ENCODE measurements at regions not wholly inside any gene's neighbourhood (a gene's known extent, or its start where the extent isn't known, plus 50 kb on each side); places are given as distances from the start of the nearest gene placed in this dataset.

DNA sequence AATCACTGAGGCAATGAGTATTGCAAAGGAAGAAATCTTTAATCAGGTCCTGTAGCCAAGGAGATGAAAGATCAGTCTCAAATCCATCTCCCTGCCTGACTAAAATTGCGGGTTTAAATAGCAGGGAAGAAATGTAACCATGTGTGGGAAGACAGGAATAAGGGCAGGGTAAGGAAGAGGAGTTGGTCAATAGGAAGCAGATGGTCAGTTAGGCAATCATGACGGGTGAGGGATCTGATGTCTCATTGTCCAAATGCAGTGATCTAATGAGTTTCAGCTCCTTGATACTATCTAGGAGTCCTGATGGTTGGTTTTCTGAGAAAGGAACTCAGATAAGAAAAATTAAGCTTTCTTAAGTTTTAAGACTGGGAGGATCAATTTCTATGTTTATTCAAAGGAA lies 200.8 kb downstream of the SPATA18 start:
- TF ChIP-seq ARNT (IDR thresholded peaks at IDR 0.05) (no peak), ELF4 (IDR thresholded peaks at IDR 0.05) (no peak), L3MBTL2 (conservative IDR thresholded peaks at IDR 0.05) (no peak), TARDBP (IDR thresholded peaks at IDR 0.05) (no peak), BHLHE40 (IDR thresholded peaks at IDR 0.05; ENCODE audit: borderline replicate concordance) (no peak), FOXM1 (IDR thresholded peaks at IDR 0.05; ENCODE audit: borderline replicate concordance) (no peak), NFRKB (IDR thresholded peaks at IDR 0.05) (no peak), ZNF384 (IDR thresholded peaks at IDR 0.05) (no peak), SP1 (IDR thresholded peaks at IDR 0.05) (no peak), FOXK2 (IDR thresholded peaks at IDR 0.05) (no peak), SUZ12 (IDR thresholded peaks at IDR 0.05) (no peak), HDGF (IDR thresholded peaks at IDR 0.05; ENCODE audit: borderline replicate concordance) (no peak), CTBP1 (IDR thresholded peaks at IDR 0.05; ENCODE audit: borderline replicate concordance) (no peak), FOXA1 (IDR thresholded peaks at IDR 0.05) (no peak), LEF1 (IDR thresholded peaks at IDR 0.05; ENCODE audit: borderline replicate concordance) (no peak)
- TF ChIP-seq, protein P1, sequence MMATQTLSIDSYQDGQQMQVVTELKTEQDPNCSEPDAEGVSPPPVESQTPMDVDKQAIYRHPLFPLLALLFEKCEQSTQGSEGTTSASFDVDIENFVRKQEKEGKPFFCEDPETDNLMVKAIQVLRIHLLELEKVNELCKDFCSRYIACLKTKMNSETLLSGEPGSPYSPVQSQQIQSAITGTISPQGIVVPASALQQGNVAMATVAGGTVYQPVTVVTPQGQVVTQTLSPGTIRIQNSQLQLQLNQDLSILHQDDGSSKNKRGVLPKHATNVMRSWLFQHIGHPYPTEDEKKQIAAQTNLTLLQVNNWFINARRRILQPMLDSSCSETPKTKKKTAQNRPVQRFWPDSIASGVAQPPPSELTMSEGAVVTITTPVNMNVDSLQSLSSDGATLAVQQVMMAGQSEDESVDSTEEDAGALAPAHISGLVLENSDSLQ (IDR thresholded peaks at IDR 0.05), result no peak
- ChIA-PET CTCF (no interaction called here), POLR2A (no interaction called here)
- DNase-seq (ENCODE audit: extremely low spot score), result no peak

GRCh38 chr4:52253025-52253424 lies 201.9 kb downstream of the SPATA18 start:
- TF ChIP-seq TARDBP (IDR thresholded peaks at IDR 0.05) (no peak), SP1 (IDR thresholded peaks at IDR 0.05) (no peak), ELF4 (IDR thresholded peaks at IDR 0.05) (no peak), L3MBTL2 (conservative IDR thresholded peaks at IDR 0.05) (no peak), ZNF384 (IDR thresholded peaks at IDR 0.05) (no peak), FOXM1 (IDR thresholded peaks at IDR 0.05; ENCODE audit: borderline replicate concordance) (no peak), BHLHE40 (IDR thresholded peaks at IDR 0.05; ENCODE audit: borderline replicate concordance) (no peak), SUZ12 (IDR thresholded peaks at IDR 0.05) (no peak), ARNT (IDR thresholded peaks at IDR 0.05) (no peak), HDGF (IDR thresholded peaks at IDR 0.05; ENCODE audit: borderline replicate concordance) (no peak), NFRKB (IDR thresholded peaks at IDR 0.05) (no peak), FOXK2 (IDR thresholded peaks at IDR 0.05) (no peak), FOXA1 (IDR thresholded peaks at IDR 0.05) (no peak), LEF1 (IDR thresholded peaks at IDR 0.05; ENCODE audit: borderline replicate concordance) (no peak), CTBP1 (IDR thresholded peaks at IDR 0.05; ENCODE audit: borderline replicate concordance) (no peak)
- TF ChIP-seq, protein P1 (IDR thresholded peaks at IDR 0.05), result no peak
- POLR2A ChIA-PET, result no interaction called here
- no peak for DNase-seq (ENCODE audit: extremely low spot score)
- CTCF ChIA-PET, result no interaction called here

DNA sequence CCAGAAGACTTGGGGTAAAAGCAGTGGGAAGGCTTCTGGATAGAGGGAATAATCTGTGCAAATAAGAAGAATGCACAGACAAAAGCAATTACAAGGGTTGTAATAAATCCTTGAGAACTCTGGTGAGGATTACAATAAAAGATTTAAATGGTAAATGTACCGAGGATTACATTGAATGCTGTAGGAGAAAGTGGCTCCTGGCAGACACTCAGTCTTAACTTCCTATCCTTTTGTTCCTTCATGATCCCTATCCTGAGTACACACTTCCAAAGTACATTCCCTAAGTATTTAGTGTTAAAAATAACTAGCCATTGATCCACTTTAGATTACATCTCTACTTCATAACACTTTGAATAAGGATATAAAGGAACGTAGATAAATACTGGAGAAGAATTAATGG lies 205.4 kb downstream of the SPATA18 start:
- DNase-seq (ENCODE audit: extremely low spot score), result no peak
- CTCF ChIA-PET, result no interaction called here
- POLR2A ChIA-PET, result no interaction called here
- TF ChIP-seq SP1 (IDR thresholded peaks at IDR 0.05) (no peak), LEF1 (IDR thresholded peaks at IDR 0.05; ENCODE audit: borderline replicate concordance) (no peak), HDGF (IDR thresholded peaks at IDR 0.05; ENCODE audit: borderline replicate concordance) (no peak), CTBP1 (IDR thresholded peaks at IDR 0.05; ENCODE audit: borderline replicate concordance) (no peak), ARNT (IDR thresholded peaks at IDR 0.05) (no peak), L3MBTL2 (conservative IDR thresholded peaks at IDR 0.05) (no peak), SUZ12 (IDR thresholded peaks at IDR 0.05) (no peak), FOXM1 (IDR thresholded peaks at IDR 0.05; ENCODE audit: borderline replicate concordance) (no peak), TARDBP (IDR thresholded peaks at IDR 0.05) (no peak), NFRKB (IDR thresholded peaks at IDR 0.05) (no peak), FOXA1 (IDR thresholded peaks at IDR 0.05) (no peak), BHLHE40 (IDR thresholded peaks at IDR 0.05; ENCODE audit: borderline replicate concordance) (no peak), ELF4 (IDR thresholded peaks at IDR 0.05) (no peak), FOXK2 (IDR thresholded peaks at IDR 0.05) (no peak), ZNF384 (IDR thresholded peaks at IDR 0.05) (no peak)
- TF ChIP-seq, protein P1 (IDR thresholded peaks at IDR 0.05), result no peak

DNA sequence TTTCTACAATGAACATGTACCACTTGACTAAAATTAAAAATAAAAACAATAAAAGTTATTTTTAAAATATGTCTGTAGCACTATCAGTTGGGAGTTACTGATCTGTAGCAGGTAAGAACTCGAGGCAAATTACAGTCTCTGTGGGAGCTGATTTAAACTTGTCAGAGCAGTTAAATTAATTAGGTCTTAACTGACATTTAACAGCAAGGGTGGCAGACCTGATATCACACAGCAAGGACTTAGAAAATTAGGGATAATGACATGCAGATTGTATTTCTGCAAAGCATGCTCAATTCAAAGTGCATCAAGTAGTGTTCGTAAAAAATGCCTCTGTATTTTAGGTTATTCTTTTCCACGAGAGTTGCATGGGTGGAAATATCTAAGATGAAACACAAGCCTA lies 208.9 kb downstream of the SPATA18 start:
- ChIA-PET POLR2A (no interaction called here), CTCF (no interaction called here)
- DNase-seq (ENCODE audit: extremely low spot score), result no peak
- TF ChIP-seq FOXM1 (IDR thresholded peaks at IDR 0.05; ENCODE audit: borderline replicate concordance) (no peak), TARDBP (IDR thresholded peaks at IDR 0.05) (no peak), HDGF (IDR thresholded peaks at IDR 0.05; ENCODE audit: borderline replicate concordance) (no peak), FOXA1 (IDR thresholded peaks at IDR 0.05) (no peak), ELF4 (IDR thresholded peaks at IDR 0.05) (no peak), CTBP1 (IDR thresholded peaks at IDR 0.05; ENCODE audit: borderline replicate concordance) (no peak), FOXK2 (IDR thresholded peaks at IDR 0.05) (no peak), ZNF384 (IDR thresholded peaks at IDR 0.05) (no peak), NFRKB (IDR thresholded peaks at IDR 0.05) (no peak), ARNT (IDR thresholded peaks at IDR 0.05) (no peak), SP1 (IDR thresholded peaks at IDR 0.05) (no peak)
- TF ChIP-seq, protein P1 (IDR thresholded peaks at IDR 0.05), result no peak

GRCh38 chr4:52260514-52261210 lies 209.6 kb downstream of the SPATA18 start:
- ChIA-PET POLR2A (no interaction called here), CTCF (no interaction called here)
- no peak for DNase-seq (ENCODE audit: extremely low spot score)
- TF ChIP-seq HDGF (IDR thresholded peaks at IDR 0.05; ENCODE audit: borderline replicate concordance) (no peak), FOXA1 (IDR thresholded peaks at IDR 0.05) (no peak), ELF4 (IDR thresholded peaks at IDR 0.05) (no peak), LEF1 (IDR thresholded peaks at IDR 0.05; ENCODE audit: borderline replicate concordance) (no peak), CTBP1 (IDR thresholded peaks at IDR 0.05; ENCODE audit: borderline replicate concordance) (no peak), ARNT (IDR thresholded peaks at IDR 0.05) (no peak), FOXM1 (IDR thresholded peaks at IDR 0.05; ENCODE audit: borderline replicate concordance) (no peak), SUZ12 (IDR thresholded peaks at IDR 0.05) (no peak), ZNF384 (IDR thresholded peaks at IDR 0.05) (no peak), TARDBP (IDR thresholded peaks at IDR 0.05) (no peak), BHLHE40 (IDR thresholded peaks at IDR 0.05; ENCODE audit: borderline replicate concordance) (no peak), NFRKB (IDR thresholded peaks at IDR 0.05) (no peak), L3MBTL2 (conservative IDR thresholded peaks at IDR 0.05) (no peak), FOXK2 (IDR thresholded peaks at IDR 0.05) (no peak)
